ENCODE measurements at regions not wholly inside any gene's neighbourhood (a gene's known extent, or its start where the extent isn't known, plus 50 kb on each side); places are given as distances from the start of the nearest gene placed in this dataset.

DNA sequence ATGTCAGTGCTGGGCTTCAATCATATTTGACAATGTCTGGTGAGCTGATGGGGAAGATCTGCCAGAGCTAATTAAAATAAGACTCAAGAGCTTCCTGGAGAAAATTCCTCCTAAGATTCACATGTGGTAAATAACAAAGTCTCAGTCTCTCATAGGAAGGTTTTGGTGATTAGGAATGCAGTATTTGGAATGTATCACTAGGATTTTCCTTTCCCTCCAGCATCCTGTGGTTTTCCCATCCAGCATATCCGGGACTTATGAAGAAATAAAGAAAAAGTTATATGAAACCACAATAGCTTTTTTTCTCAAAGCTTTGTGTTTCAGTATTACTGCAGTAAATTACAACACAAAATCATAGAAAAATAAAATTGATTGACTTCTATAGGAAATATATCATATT lies 1597.1 kb downstream of the ADGRL3 start:
- DNase-seq (ENCODE audit: low read depth): peak; percentile 12
- no peak overlapping the region for H3K4me3 ChIP-seq (ENCODE audit: low read length)
- TF ChIP-seq, protein P1, sequence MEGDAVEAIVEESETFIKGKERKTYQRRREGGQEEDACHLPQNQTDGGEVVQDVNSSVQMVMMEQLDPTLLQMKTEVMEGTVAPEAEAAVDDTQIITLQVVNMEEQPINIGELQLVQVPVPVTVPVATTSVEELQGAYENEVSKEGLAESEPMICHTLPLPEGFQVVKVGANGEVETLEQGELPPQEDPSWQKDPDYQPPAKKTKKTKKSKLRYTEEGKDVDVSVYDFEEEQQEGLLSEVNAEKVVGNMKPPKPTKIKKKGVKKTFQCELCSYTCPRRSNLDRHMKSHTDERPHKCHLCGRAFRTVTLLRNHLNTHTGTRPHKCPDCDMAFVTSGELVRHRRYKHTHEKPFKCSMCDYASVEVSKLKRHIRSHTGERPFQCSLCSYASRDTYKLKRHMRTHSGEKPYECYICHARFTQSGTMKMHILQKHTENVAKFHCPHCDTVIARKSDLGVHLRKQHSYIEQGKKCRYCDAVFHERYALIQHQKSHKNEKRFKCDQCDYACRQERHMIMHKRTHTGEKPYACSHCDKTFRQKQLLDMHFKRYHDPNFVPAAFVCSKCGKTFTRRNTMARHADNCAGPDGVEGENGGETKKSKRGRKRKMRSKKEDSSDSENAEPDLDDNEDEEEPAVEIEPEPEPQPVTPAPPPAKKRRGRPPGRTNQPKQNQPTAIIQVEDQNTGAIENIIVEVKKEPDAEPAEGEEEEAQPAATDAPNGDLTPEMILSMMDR (conservative IDR thresholded peaks at IDR 0.05; ENCODE audit: low read depth, low read length): no peak

DNA sequence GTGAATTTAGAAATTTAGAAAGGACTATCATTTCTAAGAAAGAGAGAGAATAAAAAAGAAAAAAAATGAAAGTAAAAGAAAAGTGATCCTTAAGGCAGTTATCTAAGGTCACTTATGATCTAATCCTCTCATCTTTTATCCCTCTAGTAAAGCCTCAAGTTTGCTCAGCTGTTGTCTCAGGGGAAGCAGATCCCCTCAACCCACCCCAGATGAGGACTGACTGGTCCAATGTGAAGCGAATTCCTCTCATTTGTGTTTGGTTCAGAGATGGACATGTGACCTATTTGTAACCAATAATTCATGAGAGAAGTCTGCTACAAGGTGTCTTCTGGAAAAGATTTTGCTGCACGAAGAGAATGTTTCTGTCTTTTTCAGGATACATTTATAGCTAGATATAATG lies 1591.3 kb downstream of the ADGRL3 start:
- no peak overlapping the region for H3K4me3 ChIP-seq (ENCODE audit: low read length)
- TF ChIP-seq, protein P1 (conservative IDR thresholded peaks at IDR 0.05; ENCODE audit: low read depth, low read length): no peak
- no peak for DNase-seq (ENCODE audit: low read depth)

DNA sequence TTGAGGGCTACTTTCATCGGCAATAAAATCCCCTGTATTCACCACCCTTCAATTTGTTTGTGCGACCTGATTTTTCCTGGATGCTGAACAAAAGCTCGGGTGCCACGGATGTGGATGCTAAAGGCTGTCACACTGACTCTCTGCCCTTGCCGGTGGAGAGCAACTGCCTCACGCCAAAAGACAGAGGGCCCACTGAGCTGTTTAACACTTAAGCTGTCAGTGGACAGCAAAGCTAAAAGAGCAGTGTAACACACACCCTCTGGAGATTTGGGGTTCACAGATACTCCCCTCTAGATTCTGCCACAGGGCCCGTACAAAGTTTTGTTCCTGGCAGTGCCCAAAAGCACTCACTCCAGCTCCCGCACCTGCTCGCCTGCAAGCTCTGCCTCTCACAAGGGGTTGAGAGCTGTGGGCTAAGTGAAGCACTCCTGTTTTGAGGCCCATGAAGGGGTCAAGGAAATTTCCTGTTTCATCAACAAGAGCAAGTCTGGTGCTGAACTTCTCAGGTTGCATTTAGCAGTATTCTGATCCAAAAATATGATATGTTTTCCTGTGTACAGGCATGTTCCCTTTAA lies 1571.9 kb downstream of the ADGRL3 start:
- no peak overlapping the region for H3K4me3 ChIP-seq (ENCODE audit: low read length)
- DNase-seq (ENCODE audit: low read depth): no peak
- TF ChIP-seq, protein P1 (conservative IDR thresholded peaks at IDR 0.05; ENCODE audit: low read depth, low read length): no peak

DNA sequence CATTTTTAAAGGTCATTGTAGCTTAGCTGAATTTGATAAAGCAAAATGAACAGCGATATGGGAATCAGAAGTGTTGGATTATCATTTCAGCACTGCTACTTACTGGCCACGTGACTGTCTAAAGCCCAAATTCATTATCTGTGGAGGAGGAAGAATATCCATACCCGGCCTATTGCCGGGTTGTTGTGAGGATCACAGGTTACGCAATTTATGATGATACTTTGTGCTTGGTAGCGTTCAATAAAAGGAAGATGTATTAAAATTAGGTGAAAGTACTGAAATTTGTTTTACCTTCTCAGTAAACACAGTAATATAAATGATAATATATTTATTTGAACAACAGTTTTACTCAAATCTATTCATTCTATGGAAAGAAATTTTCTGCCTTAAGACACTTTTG lies 1540.2 kb downstream of the ADGRL3 start:
- TF ChIP-seq, protein P1 (conservative IDR thresholded peaks at IDR 0.05; ENCODE audit: low read depth, low read length): no peak
- H3K4me3 ChIP-seq (ENCODE audit: low read length): no peak overlapping the region
- DNase-seq (ENCODE audit: low read depth): no peak

DNA sequence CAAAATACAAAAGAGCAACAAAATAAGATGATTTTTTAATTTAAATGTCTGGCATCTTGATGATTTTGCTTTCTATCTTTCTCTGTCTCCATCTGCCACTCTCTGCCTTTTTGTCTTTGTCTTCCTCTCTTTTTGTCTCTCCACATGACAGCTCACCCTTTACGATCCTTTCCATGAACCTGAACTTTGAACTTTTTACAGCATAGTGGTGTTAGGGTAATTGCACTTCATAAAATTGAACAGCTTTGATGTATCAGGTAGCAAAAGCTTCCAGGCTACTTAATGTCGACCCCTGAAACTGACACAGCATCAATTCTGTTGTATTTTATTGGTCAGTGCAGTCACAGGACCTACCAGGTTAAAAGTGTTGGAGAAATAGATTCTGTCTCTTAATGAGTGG lies 1517.0 kb downstream of the ADGRL3 start:
- TF ChIP-seq, protein P1 (conservative IDR thresholded peaks at IDR 0.05; ENCODE audit: low read depth, low read length): no peak
- no peak for DNase-seq (ENCODE audit: low read depth)
- H3K4me3 ChIP-seq (ENCODE audit: low read length): no peak overlapping the region

DNA sequence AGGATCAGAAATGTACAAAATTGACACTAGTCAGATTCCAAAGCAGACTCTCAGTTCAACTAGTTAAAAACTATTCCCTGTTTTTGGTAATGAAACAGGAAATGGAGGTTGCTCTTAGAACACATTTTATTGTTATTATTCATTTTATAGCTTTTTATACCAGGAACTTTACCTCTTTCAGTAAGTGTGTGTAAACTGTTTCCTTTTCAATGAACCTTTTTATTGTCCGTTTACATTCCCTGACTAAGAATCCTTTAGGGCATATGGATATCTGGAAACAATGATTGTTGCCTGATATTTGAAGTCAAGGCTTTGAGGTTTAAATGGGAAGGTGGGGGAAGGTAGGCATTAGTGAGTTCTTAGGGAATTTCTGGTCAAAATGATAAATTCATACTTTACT lies 1511.4 kb downstream of the ADGRL3 start:
- DNase-seq (ENCODE audit: low read depth): no peak
- TF ChIP-seq, protein P1 (conservative IDR thresholded peaks at IDR 0.05; ENCODE audit: low read depth, low read length): no peak
- no peak overlapping the region for H3K4me3 ChIP-seq (ENCODE audit: low read length)

DNA sequence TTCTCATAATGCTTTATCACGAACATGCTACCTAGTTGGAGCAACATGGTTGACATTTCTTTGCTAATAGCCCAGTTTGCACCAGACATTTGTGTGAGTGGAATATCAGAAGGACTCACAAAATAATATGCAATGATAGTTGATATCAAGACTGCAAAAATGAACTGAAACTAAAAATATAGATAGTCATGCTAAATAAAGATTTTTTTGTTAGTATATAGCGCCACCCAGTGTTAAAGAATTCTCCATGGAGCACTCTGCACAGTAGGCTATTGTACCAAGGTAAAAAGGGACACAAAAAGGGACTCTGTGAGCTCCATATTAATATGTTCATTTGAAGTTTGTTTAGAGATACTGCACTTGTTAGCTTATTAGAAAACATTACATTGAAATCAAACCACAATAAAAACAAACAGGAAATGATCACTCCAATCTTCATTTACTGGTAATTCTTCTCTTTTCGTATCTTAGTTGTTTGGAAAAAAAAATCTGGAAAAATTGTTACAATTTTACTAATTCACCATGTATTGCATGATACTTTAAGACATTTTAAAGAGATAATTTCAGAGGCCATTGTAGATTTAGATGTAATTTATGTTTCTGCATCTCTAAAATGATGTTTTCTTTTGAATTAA lies 1509.6 kb downstream of the ADGRL3 start:
- TF ChIP-seq, protein P1 (conservative IDR thresholded peaks at IDR 0.05; ENCODE audit: low read depth, low read length): peak; percentile 60
- peak; percentile 4 for DNase-seq (ENCODE audit: low read depth)
- H3K4me3 ChIP-seq (ENCODE audit: low read length): peak overlapping the region; percentile 26

Measured in retinal pigment epithelial cell (primary cell).